ENCODE measurements at regions not wholly inside any gene's neighbourhood (a gene's known extent, or its start where the extent isn't known, plus 50 kb on each side); places are given as distances from the start of the nearest gene placed in this dataset.

GRCh38 chr10:107889105-107889504 is 724.6 kb upstream of the SORCS1 start:
- POLR2A ChIA-PET: no interaction called here
- CTCF ChIA-PET: no interaction called here
- H3K36me3 Mint-ChIP-seq (ENCODE audit: low read depth): no peaks in the 10 kb centered on the region
- no peak for DNase-seq
- H3K4me3 Mint-ChIP-seq: no peak overlapping the region
- no peaks in the 10 kb centered on the region for H3K4me1 Mint-ChIP-seq
- peaks cover 2% of the 10 kb centered on the region for H3K9me3 Mint-ChIP-seq
- H3K27ac Mint-ChIP-seq: no peak overlapping the region
- H3K27me3 Mint-ChIP-seq: no peaks in the 10 kb centered on the region

DNA sequence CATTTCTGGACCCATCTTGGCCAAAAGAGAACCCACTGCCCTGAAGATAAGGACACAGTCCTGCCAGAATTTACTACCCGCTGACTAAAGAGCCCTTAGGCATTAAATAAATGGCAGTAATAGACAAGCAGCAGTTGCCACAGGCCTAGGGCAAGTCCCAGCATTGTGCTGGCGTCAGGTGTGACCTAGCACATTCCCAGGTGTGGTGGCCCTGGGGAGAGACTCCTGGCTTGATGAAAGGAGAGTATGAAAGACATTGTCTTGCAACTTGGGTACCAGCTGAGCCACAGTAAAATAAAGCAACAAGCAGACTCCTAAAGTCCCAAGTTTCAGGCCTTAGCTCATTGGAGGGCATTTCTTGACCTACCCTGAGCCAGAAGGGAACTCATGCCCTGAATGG is 715.7 kb upstream of the SORCS1 start:
- no peak overlapping the region for H3K4me3 Mint-ChIP-seq
- no peak for DNase-seq
- H3K36me3 Mint-ChIP-seq (ENCODE audit: low read depth): no peaks in the 10 kb centered on the region
- H3K27ac Mint-ChIP-seq: no peak overlapping the region
- H3K4me1 Mint-ChIP-seq: no peaks in the 10 kb centered on the region
- CTCF ChIA-PET: no interaction called here
- POLR2A ChIA-PET: no interaction called here
- H3K27me3 Mint-ChIP-seq: no peaks in the 10 kb centered on the region
- peaks cover 2% of the 10 kb centered on the region for H3K9me3 Mint-ChIP-seq

DNA sequence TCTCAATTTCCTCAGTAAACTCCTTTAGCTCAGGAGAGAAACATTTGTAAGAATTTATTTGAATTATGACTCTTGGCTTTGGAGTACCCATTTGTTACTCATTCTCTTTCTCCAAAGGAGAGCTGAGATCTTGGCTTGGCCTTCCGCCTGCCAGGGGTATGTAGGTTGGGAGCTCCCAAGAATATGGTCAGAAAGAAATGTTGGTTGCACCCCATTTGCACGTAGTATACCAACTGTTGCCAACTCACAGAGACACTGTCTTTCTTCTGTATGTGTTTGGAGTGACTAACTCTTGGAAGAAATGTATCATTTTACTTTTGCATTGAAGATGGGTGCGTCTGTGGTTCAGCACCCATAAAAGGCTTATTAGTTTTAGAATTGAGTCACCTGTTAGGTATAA is 708.5 kb upstream of the SORCS1 start:
- ChIA-PET CTCF (no interaction called here), POLR2A (no interaction called here)
- no peak overlapping the region for H3K27ac Mint-ChIP-seq
- no peaks in the 10 kb centered on the region for H3K4me1 Mint-ChIP-seq
- no peaks in the 10 kb centered on the region for H3K27me3 Mint-ChIP-seq
- H3K9me3 Mint-ChIP-seq: peaks cover 12% of the 10 kb centered on the region
- no peaks in the 10 kb centered on the region for H3K36me3 Mint-ChIP-seq (ENCODE audit: low read depth)
- DNase-seq: no peak
- H3K4me3 Mint-ChIP-seq: no peak overlapping the region

DNA sequence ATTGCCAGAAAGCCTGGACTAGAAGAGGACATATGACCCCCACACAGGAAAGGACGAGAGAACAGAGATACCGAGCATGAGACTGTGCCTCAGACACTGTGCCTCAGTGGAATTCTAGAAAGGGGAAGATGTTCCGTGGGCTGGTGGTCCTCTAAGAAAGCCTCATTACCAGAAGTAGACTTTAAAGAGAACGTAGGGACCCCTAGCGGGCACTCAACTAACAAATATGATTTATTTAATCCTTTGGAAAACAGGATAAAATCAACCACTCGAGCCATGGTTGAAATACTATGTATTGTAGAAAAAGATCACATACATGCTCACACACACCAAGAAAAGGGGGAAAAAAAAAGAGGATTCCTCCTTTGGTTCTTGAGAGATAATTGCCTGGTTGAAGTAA is 701.2 kb upstream of the SORCS1 start:
- no peak for DNase-seq
- H3K4me3 Mint-ChIP-seq: no peak overlapping the region
- H3K9me3 Mint-ChIP-seq: peaks cover 6% of the 10 kb centered on the region
- ChIA-PET POLR2A (no interaction called here), CTCF (no interaction called here)
- no peaks in the 10 kb centered on the region for H3K36me3 Mint-ChIP-seq (ENCODE audit: low read depth)
- no peak overlapping the region for H3K27ac Mint-ChIP-seq
- H3K4me1 Mint-ChIP-seq: no peaks in the 10 kb centered on the region
- H3K27me3 Mint-ChIP-seq: no peaks in the 10 kb centered on the region

GRCh38 chr10:107859065-107859464 is 694.6 kb upstream of the SORCS1 start:
- Mint-ChIP-seq H3K4me3 (no peak overlapping the region), H3K27me3 (no peaks in the 10 kb centered on the region), H3K36me3 (ENCODE audit: low read depth) (no peaks in the 10 kb centered on the region), H3K9me3 (no peaks in the 10 kb centered on the region), H3K27ac (no peak overlapping the region), H3K4me1 (no peaks in the 10 kb centered on the region)
- CTCF ChIA-PET: no interaction called here
- DNase-seq: no peak
- POLR2A ChIA-PET: no interaction called here

GRCh38 chr10:107856047-107856315 is 691.5 kb upstream of the SORCS1 start:
- H3K27me3 Mint-ChIP-seq: no peaks in the 10 kb centered on the region
- no peak overlapping the region for H3K27ac Mint-ChIP-seq
- no peaks in the 10 kb centered on the region for H3K4me1 Mint-ChIP-seq
- POLR2A ChIA-PET: no interaction called here
- no peaks in the 10 kb centered on the region for H3K36me3 Mint-ChIP-seq (ENCODE audit: low read depth)
- H3K4me3 Mint-ChIP-seq: no peak overlapping the region
- no peak for DNase-seq
- peaks cover 2% of the 10 kb centered on the region for H3K9me3 Mint-ChIP-seq
- CTCF ChIA-PET: no interaction called here

DNA sequence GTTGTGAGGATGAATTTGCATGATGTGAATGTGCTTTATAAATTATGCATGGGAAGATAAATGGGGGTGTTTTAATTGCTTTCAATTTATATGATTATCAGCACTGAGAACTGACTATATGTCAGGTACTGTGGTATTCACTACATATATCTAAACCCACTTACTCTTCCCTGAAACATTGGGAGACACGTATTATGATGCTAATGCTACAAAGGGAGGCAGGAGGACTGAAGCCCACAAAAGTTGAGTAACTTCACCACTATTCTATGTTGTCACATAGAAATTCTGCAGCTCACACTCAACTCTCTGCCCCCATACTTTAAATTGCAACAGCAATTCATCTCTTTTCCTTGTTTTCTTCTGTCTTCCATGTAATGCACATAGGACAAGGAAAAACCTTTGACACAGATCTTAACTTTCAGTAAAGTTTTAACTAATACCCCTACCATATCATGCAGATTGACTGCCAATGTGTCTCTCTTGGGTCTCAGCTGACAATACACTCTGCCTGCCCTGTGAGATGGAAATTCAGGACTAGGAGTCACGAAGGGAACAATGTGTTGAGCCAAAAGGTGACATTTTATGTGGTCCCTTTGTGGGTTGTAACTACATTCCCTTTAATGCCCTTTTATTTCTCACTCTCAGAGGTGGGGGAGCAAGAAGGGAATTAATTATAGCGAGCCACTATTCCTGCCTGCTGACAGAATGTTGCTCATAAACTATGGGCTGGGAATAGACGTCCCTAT is 691.0 kb upstream of the SORCS1 start:
- no peak overlapping the region for H3K4me3 Mint-ChIP-seq
- H3K27ac Mint-ChIP-seq: no peak overlapping the region
- no peaks in the 10 kb centered on the region for H3K27me3 Mint-ChIP-seq
- no peaks in the 10 kb centered on the region for H3K4me1 Mint-ChIP-seq
- peaks cover 3% of the 10 kb centered on the region for H3K9me3 Mint-ChIP-seq
- CTCF ChIA-PET: no interaction called here
- POLR2A ChIA-PET: no interaction called here
- H3K36me3 Mint-ChIP-seq (ENCODE audit: low read depth): no peaks in the 10 kb centered on the region
- no peak for DNase-seq

- Mint-ChIP-seq H3K4me3 (no peak overlapping the region), H3K27ac (no peak overlapping the region), H3K36me3 (ENCODE audit: low read depth) (no peaks in the 10 kb centered on the region), H3K4me1 (no peaks in the 10 kb centered on the region), H3K27me3 (no peaks in the 10 kb centered on the region), H3K9me3 (peaks cover 10% of the 10 kb centered on the region)
- ChIA-PET POLR2A (no interaction called here), CTCF (no interaction called here)
- no peak for DNase-seq
Observed at GRCh38 chr10:107848726-107849360, 684.3 kb upstream of the SORCS1 start.

- CTCF ChIA-PET: no interaction called here
- H3K27me3 Mint-ChIP-seq: no peaks in the 10 kb centered on the region
Observed at GRCh38 chr10:107847620-107848019, 683.1 kb upstream of the SORCS1 start.

GRCh38 chr10:107834706-107835105 is 670.2 kb upstream of the SORCS1 start:
- CTCF ChIA-PET: no interaction called here
- H3K4me3 Mint-ChIP-seq: no peak overlapping the region

More at GRCh38 chr10:107847620-107848019, 683.1 kb upstream of the SORCS1 start:
- no peak overlapping the region for H3K27ac Mint-ChIP-seq
- DNase-seq: no peak
- H3K36me3 Mint-ChIP-seq (ENCODE audit: low read depth): no peaks in the 10 kb centered on the region
- H3K9me3 Mint-ChIP-seq: peaks cover 8% of the 10 kb centered on the region
- no peaks in the 10 kb centered on the region for H3K4me1 Mint-ChIP-seq
- POLR2A ChIA-PET: no interaction called here
- no peak overlapping the region for H3K4me3 Mint-ChIP-seq

DNA sequence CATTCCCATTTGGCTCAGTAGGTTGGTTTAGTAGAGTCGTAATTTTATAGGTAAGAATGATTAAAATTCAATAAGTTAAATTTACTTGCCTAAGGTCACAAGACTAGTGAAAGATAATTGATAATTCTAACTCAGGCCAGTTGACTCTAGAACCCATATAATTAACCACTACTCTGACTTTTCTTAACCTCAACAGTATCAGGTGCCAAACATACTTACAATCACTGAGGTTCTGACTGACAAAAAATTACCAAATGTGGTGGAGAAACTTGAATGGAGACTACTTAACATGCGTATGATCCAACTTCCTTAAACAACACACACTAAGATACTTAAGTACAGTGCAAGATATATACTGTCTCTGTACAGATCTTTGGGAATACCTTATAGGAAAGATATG is 667.3 kb upstream of the SORCS1 start:
- no peak for DNase-seq
- no peaks in the 10 kb centered on the region for H3K36me3 Mint-ChIP-seq (ENCODE audit: low read depth)
- CTCF ChIA-PET: no interaction called here
- POLR2A ChIA-PET: no interaction called here
- H3K27me3 Mint-ChIP-seq: no peaks in the 10 kb centered on the region
- H3K27ac Mint-ChIP-seq: no peak overlapping the region
- no peaks in the 10 kb centered on the region for H3K4me1 Mint-ChIP-seq
- peaks cover 2% of the 10 kb centered on the region for H3K9me3 Mint-ChIP-seq
- no peak overlapping the region for H3K4me3 Mint-ChIP-seq

More at GRCh38 chr10:107834706-107835105, 670.2 kb upstream of the SORCS1 start:
- H3K4me1 Mint-ChIP-seq: no peaks in the 10 kb centered on the region
- POLR2A ChIA-PET: no interaction called here
- no peak for DNase-seq
- no peak overlapping the region for H3K27ac Mint-ChIP-seq
- H3K36me3 Mint-ChIP-seq (ENCODE audit: low read depth): no peaks in the 10 kb centered on the region
- H3K27me3 Mint-ChIP-seq: no peaks in the 10 kb centered on the region
- H3K9me3 Mint-ChIP-seq: peaks cover 2% of the 10 kb centered on the region

GRCh38 chr10:107829161-107829560 is 664.7 kb upstream of the SORCS1 start:
- H3K4me1 Mint-ChIP-seq: no peaks in the 10 kb centered on the region
- no peak overlapping the region for H3K27ac Mint-ChIP-seq
- ChIA-PET CTCF (no interaction called here), POLR2A (no interaction called here)
- H3K27me3 Mint-ChIP-seq: no peaks in the 10 kb centered on the region
- H3K36me3 Mint-ChIP-seq (ENCODE audit: low read depth): no peaks in the 10 kb centered on the region
- DNase-seq: no peak
- peaks cover 2% of the 10 kb centered on the region for H3K9me3 Mint-ChIP-seq
- H3K4me3 Mint-ChIP-seq: no peak overlapping the region

GRCh38 chr10:107826171-107826570 is 661.7 kb upstream of the SORCS1 start:
- POLR2A ChIA-PET: no interaction called here
- H3K36me3 Mint-ChIP-seq (ENCODE audit: low read depth): no peaks in the 10 kb centered on the region
- no peaks in the 10 kb centered on the region for H3K27me3 Mint-ChIP-seq
- no peak for DNase-seq
- CTCF ChIA-PET: no interaction called here
- H3K4me3 Mint-ChIP-seq: no peak overlapping the region
- no peaks in the 10 kb centered on the region for H3K4me1 Mint-ChIP-seq
- H3K9me3 Mint-ChIP-seq: no peaks in the 10 kb centered on the region
- H3K27ac Mint-ChIP-seq: no peak overlapping the region

GRCh38 chr10:107814865-107815487 is 650.5 kb upstream of the SORCS1 start:
- DNase-seq: no peak
- Mint-ChIP-seq H3K4me3 (no peak overlapping the region), H3K27ac (no peak overlapping the region), H3K4me1 (no peaks in the 10 kb centered on the region), H3K27me3 (no peaks in the 10 kb centered on the region), H3K36me3 (ENCODE audit: low read depth) (no peaks in the 10 kb centered on the region), H3K9me3 (peaks cover 7% of the 10 kb centered on the region)
- ChIA-PET POLR2A (no interaction called here), CTCF (no interaction called here)

All from activated CD4-positive, alpha-beta T cell treated with anti-CD3 and anti-CD28 coated beads, Interleukin-2, amount 10 ng/mL, durations not matched to agents 7 days and 5 days (primary cell).